MM.1S (cell line): ENCODE measurements at regions not wholly inside any gene's neighbourhood (a gene's known extent, or its start where the extent isn't known, plus 50 kb on each side); places are given as distances from the start of the nearest gene placed in this dataset.

Source experiments
- DNase-seq: peaks from one replicate; pipeline ENCODE4 v3.0.0-alpha.2; 2015
- H2AFZ ChIP-seq: fragments of 300-600 bp; sonication (generic); 2 replicates; pipeline ENCODE4 v1.6.0; 2016; ENCODE audit warnings: antibody characterized with exemption, low read length
- H3F3A ChIP-seq: fragments of 300-600 bp; sonication (generic); 2 replicates; pipeline ENCODE4 v1.6.1; 2016; ENCODE audit warnings: mild to moderate bottlenecking, antibody characterized with exemption, low read length, moderate library complexity, mixed read lengths; ENCODE audit not compliant: insufficient read depth
- H3K27ac ChIP-seq: fragments of 300-600 bp; sonication (generic); 2 replicates; pipeline ENCODE4 v1.5.1; 2016; ENCODE audit warnings: mild to moderate bottlenecking, low read length
- H3K27me3 ChIP-seq: fragments of 300-600 bp; sonication (generic); replicated peaks from 2 replicates; pipeline ENCODE4 v1.6.0; 2016; ENCODE audit warnings: low read length; ENCODE audit not compliant: insufficient read depth
- H3K36me3 ChIP-seq: fragments of 300-600 bp; sonication (generic); replicated peaks from 2 replicates; pipeline ENCODE4 v1.6.1; 2016; ENCODE audit warnings: mild to moderate bottlenecking, low read length, mixed read lengths; ENCODE audit not compliant: insufficient read depth
- H3K4me1 ChIP-seq: fragments of 300-600 bp; sonication (generic); 2 replicates; pipeline ENCODE4 v1.6.1; 2016; ENCODE audit warnings: low read length, mixed read lengths
- H3K4me2 ChIP-seq: fragments of 300-600 bp; sonication (generic); 2 replicates; pipeline ENCODE4 v1.6.0; 2016; ENCODE audit warnings: low read depth, low read length
- H3K4me3 ChIP-seq: fragments of 300-600 bp; sonication (generic); 2 replicates; pipeline ENCODE4 v1.5.1; 2016; ENCODE audit warnings: low read length, mixed read lengths
- H3K79me2 ChIP-seq: fragments of 300-600 bp; sonication (generic); 2 replicates; pipeline ENCODE4 v1.6.1; 2016; ENCODE audit warnings: mixed run types, low read length, mixed read lengths
- H3K9ac ChIP-seq: fragments of 300-600 bp; sonication (generic); 2 replicates; pipeline ENCODE4 v1.6.1; 2016; ENCODE audit warnings: low read length, mixed read lengths
- H3K9me2 ChIP-seq: fragments of 300-600 bp; sonication (generic); replicated peaks from 2 replicates; pipeline ENCODE4 v1.6.1; 2016; ENCODE audit warnings: mild to moderate bottlenecking, low read length, mixed read lengths; ENCODE audit not compliant: insufficient read depth
- H3K9me3 ChIP-seq: fragments of 300-600 bp; sonication (generic); replicated peaks from 2 replicates; pipeline ENCODE4 v1.6.1; 2016; ENCODE audit warnings: mild to moderate bottlenecking, low read length, mixed read lengths; ENCODE audit not compliant: insufficient read depth
- H4K20me1 ChIP-seq: fragments of 300-600 bp; sonication (generic); 2 replicates; pipeline ENCODE4 v1.6.1; 2016; ENCODE audit warnings: mild to moderate bottlenecking, low read length, moderate library complexity, mixed read lengths; ENCODE audit not compliant: insufficient read depth
- CTCF ChIP-seq: fragments of 300-600 bp; sonication (generic); IDR thresholded peaks from 2 replicates; pipeline ENCODE4 v1.5.1; 2016; ENCODE audit warnings: antibody characterized with exemption, low read length, mixed read lengths
- EZH2 ChIP-seq: fragments of 300-600 bp; sonication (generic); optimal IDR thresholded peaks from 2 replicates; pipeline ENCODE3; 2017; ENCODE audit warnings: low read depth, mild to moderate bottlenecking, antibody characterized with exemption, low read length, mixed read lengths
- EZH2phosphoT487 ChIP-seq: fragments of 300-600 bp; sonication (generic); IDR thresholded peaks from 2 replicates; pipeline ENCODE4 v1.6.1; 2018; ENCODE audit warnings: antibody characterized with exemption, low read length

DNA sequence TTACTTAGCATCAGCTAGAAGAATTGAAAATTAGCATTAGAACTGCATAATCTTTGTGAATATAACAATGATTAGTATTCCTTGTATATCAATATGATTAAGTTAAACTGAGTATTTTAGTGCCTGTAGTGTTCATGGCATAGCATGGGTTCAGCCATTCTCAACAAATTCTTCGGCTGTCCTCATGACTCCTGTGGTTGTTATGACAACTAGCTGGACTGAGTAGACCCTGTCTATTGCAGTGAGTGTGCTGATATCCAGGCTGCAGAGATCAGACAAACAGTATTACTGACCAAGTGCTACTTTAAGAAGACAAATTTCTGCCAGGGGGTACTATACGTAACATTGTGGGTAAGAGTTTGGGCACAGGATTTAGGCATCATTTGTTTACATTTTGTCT is 125.9 kb downstream of the NUDT12 start:
- no peaks in the 10 kb centered on the region for H3K9me3 ChIP-seq
- H3F3A ChIP-seq: no peaks in the 10 kb centered on the region
- no peak for DNase-seq
- H3K9me2 ChIP-seq: no peaks in the 10 kb centered on the region
- no peak overlapping the region for H2AFZ ChIP-seq
- no peaks in the 10 kb centered on the region for H3K79me2 ChIP-seq
- TF ChIP-seq EZH2phosphoT487 (no peak), EZH2 (no peak), CTCF (no peak)
- no peak overlapping the region for H3K9ac ChIP-seq
- H3K36me3 ChIP-seq: no peaks in the 10 kb centered on the region
- H3K4me1 ChIP-seq: 0 out of 2 replicates have a peak, but pooled peaks cover 6% of the 10 kb centered on the region
- H3K4me3 ChIP-seq: no peak overlapping the region
- H3K27me3 ChIP-seq: no peaks in the 10 kb centered on the region
- no peak overlapping the region for H3K27ac ChIP-seq
- H4K20me1 ChIP-seq: no peaks in the 10 kb centered on the region
- no peak overlapping the region for H3K4me2 ChIP-seq

DNA sequence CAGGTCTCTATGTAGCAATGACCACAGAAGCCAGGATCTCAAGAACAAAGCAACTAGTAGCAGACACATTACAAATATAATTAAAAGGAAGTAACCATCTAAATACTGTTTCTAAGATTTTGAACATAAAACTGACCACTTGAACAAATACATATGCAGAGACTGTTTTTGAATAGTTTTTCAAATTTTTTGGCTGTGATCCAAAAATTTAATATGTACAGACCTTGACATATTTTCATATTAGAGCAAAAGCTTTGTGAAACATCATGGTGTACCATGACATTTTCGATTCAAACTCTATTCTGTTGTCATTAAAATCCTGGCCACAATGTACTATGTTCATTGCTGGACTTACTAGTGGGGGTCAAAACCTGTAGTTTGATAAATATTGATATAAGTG is 126.5 kb downstream of the NUDT12 start:
- H3K9ac ChIP-seq: no peak overlapping the region
- H2AFZ ChIP-seq: no peak overlapping the region
- no peak overlapping the region for H3K4me2 ChIP-seq
- no peaks in the 10 kb centered on the region for H3K9me2 ChIP-seq
- no peak overlapping the region for H3K27ac ChIP-seq
- no peak for TF ChIP-seq EZH2phosphoT487
- no peak for TF ChIP-seq EZH2
- no peak for TF ChIP-seq CTCF
- no peaks in the 10 kb centered on the region for H3K36me3 ChIP-seq
- H3K79me2 ChIP-seq: no peaks in the 10 kb centered on the region
- no peak overlapping the region for H3K4me3 ChIP-seq
- no peaks in the 10 kb centered on the region for H3F3A ChIP-seq
- DNase-seq: no peak
- H3K4me1 ChIP-seq: 0 out of 2 replicates have a peak, but pooled peaks cover 6% of the 10 kb centered on the region
- H3K27me3 ChIP-seq: no peaks in the 10 kb centered on the region
- H4K20me1 ChIP-seq: no peaks in the 10 kb centered on the region
- H3K9me3 ChIP-seq: no peaks in the 10 kb centered on the region

DNA sequence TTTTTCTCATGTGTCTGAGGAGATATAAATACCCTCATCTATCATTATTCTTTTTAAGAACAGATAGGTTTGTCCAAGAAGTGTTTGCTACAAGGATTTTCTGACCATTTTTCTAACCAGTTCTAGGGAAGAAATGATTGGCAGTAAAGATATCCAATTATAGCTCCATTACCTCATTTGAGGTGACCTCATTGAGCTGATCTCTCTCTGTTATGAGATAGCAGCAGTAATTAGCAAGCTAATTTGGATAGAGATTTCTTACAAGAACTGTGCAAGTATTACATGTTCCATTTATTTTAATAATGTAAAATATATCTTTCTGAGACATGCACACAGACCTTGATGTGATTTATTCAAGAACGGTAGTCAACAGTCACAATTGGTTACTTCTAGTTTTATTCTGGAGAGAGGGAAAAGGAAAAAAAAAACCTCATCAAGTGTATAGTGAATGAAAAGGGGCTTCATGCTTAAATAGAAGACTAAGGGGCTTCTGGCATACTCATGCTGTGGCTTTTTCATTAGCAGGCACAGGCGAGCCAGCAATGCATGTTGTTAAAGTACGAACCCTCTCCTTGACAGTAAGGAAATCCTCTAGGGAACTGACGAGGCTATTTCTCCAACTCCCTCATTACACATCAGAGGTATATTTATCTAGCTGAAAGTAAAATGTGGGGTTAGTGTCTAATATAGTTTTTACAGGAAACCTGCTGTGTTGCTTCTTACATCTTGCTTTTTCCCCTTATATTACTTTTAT is 127.3 kb downstream of the NUDT12 start:
- Histone ChIP-seq H3K9ac (no peak overlapping the region), H3K4me2 (no peak overlapping the region), H2AFZ (no peak overlapping the region), H3K79me2 (no peaks in the 10 kb centered on the region), H3K9me3 (no peaks in the 10 kb centered on the region), H3K4me3 (no peak overlapping the region), H3K36me3 (no peaks in the 10 kb centered on the region), H3F3A (no peaks in the 10 kb centered on the region), H3K27me3 (no peaks in the 10 kb centered on the region), H3K9me2 (no peaks in the 10 kb centered on the region), H3K4me1 (0 out of 2 replicates have a peak, but pooled peaks cover 6% of the 10 kb centered on the region), H3K27ac (no peak overlapping the region), H4K20me1 (no peaks in the 10 kb centered on the region)
- no peak for TF ChIP-seq EZH2
- no peak for TF ChIP-seq EZH2phosphoT487
- no peak for TF ChIP-seq CTCF
- no peak for DNase-seq
